ENCODE measurements at regions not wholly inside any gene's neighbourhood (a gene's known extent, or its start where the extent isn't known, plus 50 kb on each side); places are given as distances from the start of the nearest gene placed in this dataset.

GRCh38 chr10:128566361-128566968 is 440.2 kb upstream of the MKI67 start:
- no peak for DNase-seq
- no peaks in the 10 kb centered on the region for H3K4me1 ChIP-seq
- no peak overlapping the region for H3K4me3 ChIP-seq
- TF ChIP-seq CTCF (IDR thresholded peaks at IDR 0.05), result no peak
- no peak for TF ChIP-seq POLR2A (IDR thresholded peaks at IDR 0.05)
- 91% methylated on average over 7 of the region's 13 CpGs; no CpG with 5 or more reads in 1 of the 2 donors for WGBS, 2 donors
- H3K27me3 ChIP-seq, result no peaks in the 10 kb centered on the region
- no peaks in the 10 kb centered on the region for H3K36me3 ChIP-seq
- no peak overlapping the region for H3K27ac ChIP-seq
- intact Hi-C loops (cut with DNase I), result no loop called here
- peaks cover 0 to 10% (median 0%) of the 10 kb centered on the region in 3 donors for H3K9me3 ChIP-seq

- 53 to 96% methylated on average over 3 to 4 of the region's 8 CpGs for WGBS, 2 donors
- intact Hi-C loops (cut with DNase I), result no loop called here
- no peak overlapping the region for H3K27ac ChIP-seq
- H3K9me3 ChIP-seq, result peaks cover 0 to 6% (median 0%) of the 10 kb centered on the region in 3 donors
- no peak for DNase-seq
- TF ChIP-seq POLR2A (IDR thresholded peaks at IDR 0.05) (no peak), CTCF (IDR thresholded peaks at IDR 0.05) (no peak)
- peaks cover 0 to 2% (median 0%) of the 10 kb centered on the region in 4 donors for H3K27me3 ChIP-seq
- no peaks in the 10 kb centered on the region for H3K36me3 ChIP-seq
- H3K4me3 ChIP-seq, result no peak overlapping the region
- H3K4me1 ChIP-seq, result no peaks in the 10 kb centered on the region
Observed at GRCh38 chr10:128567551-128567950, 441.3 kb upstream of the MKI67 start.

- peaks cover 0 to 7% (median 0%) of the 10 kb centered on the region in 4 donors for H3K27me3 ChIP-seq
- H3K9me3 ChIP-seq, result peaks cover 0 to 7% (median 0%) of the 10 kb centered on the region in 3 donors
- intact Hi-C loops (cut with DNase I), result no loop called here
- no peak for DNase-seq
- H3K4me3 ChIP-seq, result no peak overlapping the region
- 40 to 86% methylated on average over 1 to 9 of the region's 11 CpGs for WGBS, 2 donors
- no peaks in the 10 kb centered on the region for H3K4me1 ChIP-seq
- TF ChIP-seq POLR2A (IDR thresholded peaks at IDR 0.05) (no peak), CTCF (IDR thresholded peaks at IDR 0.05) (no peak)
- no peaks in the 10 kb centered on the region for H3K36me3 ChIP-seq
- H3K27ac ChIP-seq, result no peak overlapping the region
Observed at GRCh38 chr10:128568041-128568440, 441.8 kb upstream of the MKI67 start.

GRCh38 chr10:128568491-128568890 is 442.3 kb upstream of the MKI67 start:
- H3K4me1 ChIP-seq, result no peaks in the 10 kb centered on the region
- TF ChIP-seq CTCF (IDR thresholded peaks at IDR 0.05) (no peak), POLR2A (IDR thresholded peaks at IDR 0.05) (no peak)
- no peak overlapping the region for H3K27ac ChIP-seq
- H3K9me3 ChIP-seq, result peaks cover 0 to 7% (median 0%) of the 10 kb centered on the region in 3 donors
- intact Hi-C loops (cut with DNase I), result no loop called here
- 81 to 89% methylated on average over 12 of the region's 13 CpGs for WGBS, 2 donors
- H3K36me3 ChIP-seq, result no peaks in the 10 kb centered on the region
- DNase-seq, result no peak
- peaks cover 0 to 10% (median 0%) of the 10 kb centered on the region in 4 donors for H3K27me3 ChIP-seq
- no peak overlapping the region for H3K4me3 ChIP-seq

GRCh38 chr10:128568990-128569945 is 443.0 kb upstream of the MKI67 start:
- Histone ChIP-seq H3K9me3 (peaks cover 0 to 7% (median 0%) of the 10 kb centered on the region in 3 donors), H3K4me1 (no peaks in the 10 kb centered on the region), H3K4me3 (no peak overlapping the region), H3K36me3 (no peaks in the 10 kb centered on the region), H3K27me3 (peaks cover 0 to 10% (median 0%) of the 10 kb centered on the region in 4 donors), H3K27ac (no peak overlapping the region)
- TF ChIP-seq POLR2A (IDR thresholded peaks at IDR 0.05) (no peak), CTCF (IDR thresholded peaks at IDR 0.05) (no peak)
- no peak for DNase-seq
- intact Hi-C loops (cut with DNase I), result no loop called here
- 70 to 75% methylated on average over 24 of the region's 24 CpGs for WGBS, 2 donors
